A549 (cell line): ENCODE measurements at regions not wholly inside any gene's neighbourhood (a gene's known extent, or its start where the extent isn't known, plus 50 kb on each side); places are given as distances from the start of the nearest gene placed in this dataset.

Experiments
- ATAC-seq, 2 experiments: fragments of 200-7000 bp in 1 of 2; fragments of >200 bp in 1 of 2; cut with Nextera tagmentation in 1 of 2; cut with Tn5 transposase in 1 of 2; 3 replicates each; pipeline versions ENCODE4 v1.8.0 to v1.9.1; 2018 to 2020; ENCODE audit warnings: mild to moderate bottlenecking in 1 of 2, moderate library complexity in 1 of 2
- CTCF ChIA-PET: fragments of 300-600 bp; sonication (Branson Sonifier 250); formaldehyde crosslinking; extraction: SDS; loops from one replicate; lab custom pipeline; 2021; ENCODE audit warnings: antibody characterized with exemption, inconsistent platforms; lab: Yijun Ruan, JAX
- POLR2A ChIA-PET: fragments of 350-600 bp; formaldehyde crosslinking; extraction: SDS; loops from one replicate; lab custom pipeline; 2021; ENCODE audit warnings: antibody characterized with exemption, inconsistent platforms; lab: Yijun Ruan, JAX
- DNase-seq, 2 experiments: peaks; one replicate each; pipeline versions ENCODE4 v3.0.0 to v3.0.0-alpha.2; 2011 to 2016; ENCODE audit warnings: low read depth in 1 of 2, low spot score in 1 of 2
- FAIRE-seq: peaks from 2 replicates; lab custom pipeline; 2011; peaks lifted over from hg19 to GRCh38; lab: Jason Lieb, UNC
- H3K27ac ChIP-seq, 2 experiments: fragments of >200 bp; sonication (Bioruptor Twin); formaldehyde crosslinking; 3 replicates each; pipeline ENCODE4 v1.5.1; 2016 to 2017
- H3K4me1 ChIP-seq: fragments of >200 bp; sonication (Bioruptor Twin); formaldehyde crosslinking; 3 replicates; pipeline ENCODE4 v1.6.1; 2016
- H3K4me2 ChIP-seq: fragments of >200 bp; sonication (Bioruptor Twin); formaldehyde crosslinking; 3 replicates; pipeline ENCODE4 v1.6.1; 2016
- H3K4me3 ChIP-seq: fragments of >200 bp; sonication (Bioruptor Twin); formaldehyde crosslinking; 3 replicates; pipeline ENCODE4 v1.5.1; 2016
- H3K9me3 ChIP-seq: fragments of >200 bp; sonication (Bioruptor Twin); formaldehyde crosslinking; 3 replicates; pipeline ENCODE4 v1.6.1; 2016
- BHLHE40 ChIP-seq: IDR thresholded peaks from 2 replicates; pipeline ENCODE4 v1.6.1; 2012; ENCODE audit warnings: low read depth, low read length, inconsistent platforms
- CBX2 ChIP-seq: fragments of 200-600 bp; sonication (generic); IDR thresholded peaks from 2 replicates; pipeline ENCODE4 v1.6.1; 2016; ENCODE audit warnings: low read depth, mild to moderate bottlenecking, borderline replicate concordance
- ELK1 ChIP-seq: fragments of 150-350 bp; IDR thresholded peaks from 2 replicates; pipeline ENCODE4 v1.6.1; 2014; ENCODE audit warnings: low read depth, mild to moderate bottlenecking, low read length
- HEYL ChIP-seq: fragments of 250-450 bp; sonication (Bioruptor Pico); IDR thresholded peaks from 2 replicates; pipeline ENCODE4 v1.8.0; 2021; ENCODE audit warnings: mild to moderate bottlenecking, moderate library complexity
- HMGXB4 ChIP-seq: fragments of 250-450 bp; sonication (Bioruptor Pico); IDR thresholded peaks from 2 replicates; pipeline ENCODE4 v1.5.0; 2021; ENCODE audit warnings: mild to moderate bottlenecking, moderate library complexity, borderline replicate concordance
- HOXB13 ChIP-seq: fragments of 250-450 bp; sonication (Bioruptor Pico); IDR thresholded peaks from 2 replicates; pipeline ENCODE4 v1.5.0; 2020; ENCODE audit warnings: low read depth, mild to moderate bottlenecking, moderate library complexity
- JUN ChIP-seq, 2 experiments: fragments of >200 bp; sonication (Bioruptor Twin); formaldehyde crosslinking; IDR thresholded peaks; 2 replicates in 1 of 2; 3 replicates in 1 of 2; pipeline ENCODE4 v1.6.1; 2016 to 2017
- KDM5A ChIP-seq: fragments of 200-600 bp; sonication (generic); IDR thresholded peaks from 2 replicates; pipeline ENCODE4 v1.6.1; 2016; ENCODE audit warnings: antibody characterized with exemption, mild to moderate bottlenecking
- NR3C1 ChIP-seq: fragments of >200 bp; sonication (Bioruptor Twin); formaldehyde crosslinking; IDR thresholded peaks from 3 replicates; pipeline ENCODE4 v1.6.1; 2017
- PBX3 ChIP-seq: IDR thresholded peaks from 2 replicates; pipeline ENCODE4 v1.6.1; 2012
- POLR2A ChIP-seq: IDR thresholded peaks from 2 replicates; pipeline ENCODE4 v1.6.1; 2012; ENCODE audit warnings: mild to moderate bottlenecking, low read length
- POLR2AphosphoS2 ChIP-seq: conservative IDR thresholded peaks from 2 replicates; pipeline ENCODE4 v1.6.1; 2012; ENCODE audit warnings: low read length, improper control_type of control experiment, inconsistent platforms
- RAD21 ChIP-seq, 2 experiments: fragments of >200 bp in 1 of 2; sonication (Bioruptor Twin) in 1 of 2; formaldehyde crosslinking in 1 of 2; IDR thresholded peaks in 1 of 2; conservative IDR thresholded peaks in 1 of 2; 2 replicates in 1 of 2; 3 replicates in 1 of 2; pipeline ENCODE4 v1.6.1; 2012 to 2018; ENCODE audit warnings: inconsistent platforms in 1 of 2
- SMC3 ChIP-seq: fragments of >200 bp; sonication (Bioruptor Twin); formaldehyde crosslinking; IDR thresholded peaks from 3 replicates; pipeline ENCODE4 v1.6.1; 2018; ENCODE audit warnings: inconsistent platforms
- TP53 ChIP-seq: fragments of 250-450 bp; sonication (Bioruptor Pico); IDR thresholded peaks from 2 replicates; pipeline ENCODE4 v1.5.0; 2021; ENCODE audit warnings: mild to moderate bottlenecking, moderate library complexity
- USF2 ChIP-seq: fragments of 450-650 bp; IDR thresholded peaks from 2 replicates; pipeline ENCODE4 v1.6.1; 2014; ENCODE audit warnings: antibody characterized with exemption
- WGBS: methylation state at CpG from one replicate; pipeline ENCODE4 v1.1.6; 2017; ENCODE audit errors: missing lambda C conversion rate; 5-methylcytosine and 5-hydroxymethylcytosine counted together

GRCh38 chr4:45331802-45332201 is 605.4 kb upstream of the GNPDA2 start:
- ChIA-PET CTCF (no interaction called here), POLR2A (no interaction called here)
- Histone ChIP-seq H3K4me2 (no peak overlapping the region), H3K9me3 (no peaks in the 10 kb centered on the region), H3K4me1 (no peaks in the 10 kb centered on the region)
- ATAC-seq, result no peak
- no peak for DNase-seq
- FAIRE-seq, result no peak
- TF ChIP-seq JUN (IDR thresholded peaks at IDR 0.05) (no peak), RAD21 (conservative IDR thresholded peaks at IDR 0.05 in 1 of 2, IDR thresholded peaks at IDR 0.05 in 1 of 2) (no peak), SMC3 (no peak), POLR2A (no peak)
- TF ChIP-seq, all 56 proteins: peak for 0
- no peak overlapping the region for H3K27ac ChIP-seq
- H3K4me3 ChIP-seq, result no peak overlapping the region
- WGBS, result 46% methylated on average over 5 of the region's 5 CpGs

GRCh38 chr4:45327544-45327943 is 601.2 kb upstream of the GNPDA2 start:
- DNase-seq, result no peak
- ChIA-PET CTCF (no interaction called here), POLR2A (no interaction called here)
- Histone ChIP-seq H3K27ac (no peak overlapping the region), H3K4me3 (no peak overlapping the region)
- FAIRE-seq, result no peak
- no peak for TF ChIP-seq BHLHE40
- no peak for TF ChIP-seq ELK1
- TF ChIP-seq NR3C1, result no peak
- TF ChIP-seq, all 56 proteins: peak for 0
- H3K9me3 ChIP-seq, result no peaks in the 10 kb centered on the region
- H3K4me2 ChIP-seq, result no peak overlapping the region
- H3K4me1 ChIP-seq, result no peaks in the 10 kb centered on the region
- ATAC-seq, result no peak

GRCh38 chr4:45324455-45325417 is 598.4 kb upstream of the GNPDA2 start:
- CTCF ChIA-PET, result no interaction called here
- Histone ChIP-seq H3K9me3 (no peaks in the 10 kb centered on the region), H3K4me2 (no peak overlapping the region), H3K27ac (no peak overlapping the region), H3K4me3 (no peak overlapping the region), H3K4me1 (no peaks in the 10 kb centered on the region)
- DNase-seq, result no peak
- no peak for ATAC-seq
- no peak for TF ChIP-seq POLR2AphosphoS2
- no peak for TF ChIP-seq HOXB13 (CRISPR knock-in tag)
- FAIRE-seq, result no peak
- POLR2A ChIA-PET, result no interaction called here
- 15% methylated on average over 6 of the region's 6 CpGs for WGBS

GRCh38 chr4:45323453-45324058 is 597.2 kb upstream of the GNPDA2 start:
- ATAC-seq (no peak), FAIRE-seq (no peak), DNase-seq (no peak)
- ChIA-PET CTCF (no interaction called here), POLR2A (no interaction called here)
- Histone ChIP-seq H3K4me3 (no peak overlapping the region), H3K4me1 (no peaks in the 10 kb centered on the region), H3K27ac (no peak overlapping the region), H3K9me3 (no peaks in the 10 kb centered on the region), H3K4me2 (no peak overlapping the region)
- WGBS, result 0% methylated on average over 2 of the region's 2 CpGs
- TF ChIP-seq CBX2 (no peak), USF2 (no peak), HMGXB4 (CRISPR knock-in tag) (no peak), KDM5A (no peak), PBX3 (no peak), TP53 (CRISPR knock-in tag) (no peak), NR3C1 (no peak), HEYL (no peak)
- TF ChIP-seq, all 56 proteins: peak for 0
